Endothelial cell of umbilical vein (primary cell): ENCODE measurements at regions not wholly inside any gene's neighbourhood (a gene's known extent, or its start where the extent isn't known, plus 50 kb on each side); places are given as distances from the start of the nearest gene placed in this dataset.

Experiments
- BruUV-seq: library from RNA; stranded (reverse); fragments of 400-500 nt; replicated peaks from 2 replicates; lab custom pipeline; 2021; lab: Mats Ljungman, UMichigan
- CTCF ChIA-PET: fragments of 300-600, 350-600 bp; sonication (Branson Sonifier 250); formaldehyde crosslinking; loops from one replicate; lab custom pipeline; 2021; ENCODE audit warnings: antibody characterized with exemption, inconsistent platforms; lab: Charles Lee
- POLR2A ChIA-PET: fragments of 300-600, 350-600 bp; sonication (Branson Sonifier 250); formaldehyde crosslinking; loops from one replicate; lab custom pipeline; 2021; ENCODE audit warnings: antibody characterized with exemption, inconsistent platforms; lab: Charles Lee
- DNase-seq: peaks from one replicate; pipeline ENCODE4 v3.0.0-alpha.2; 2011; ENCODE audit warnings: low read depth, low spot score
- FAIRE-seq: peaks from 2 replicates; lab custom pipeline; 2011; peaks lifted over from hg19 to GRCh38; lab: Jason Lieb, UNC
- H2AFZ ChIP-seq: 2 replicates; pipeline ENCODE4 v1.6.0; 2012; ENCODE audit warnings: low read depth, low read length, control low read depth, inconsistent platforms
- H3K27ac ChIP-seq: 2 replicates; pipeline ENCODE4 v1.5.1; 2011; ENCODE audit warnings: low read depth, mild to moderate bottlenecking, control low read depth, low read length, moderate library complexity; ENCODE audit not compliant: insufficient read depth
- H3K27me3 ChIP-seq, 2 experiments: 2 replicates each; pipeline versions ENCODE4 v1.6.0 to v1.6.1; 2011; ENCODE audit warnings: low read length in 2 of 2, mixed read lengths in 1 of 2; ENCODE audit not compliant: control insufficient read depth in 2 of 2, insufficient read depth in 2 of 2
- H3K36me3 ChIP-seq, 2 experiments: 2 replicates in 1 of 2; 3 replicates in 1 of 2; pipeline ENCODE4 v1.5.1; 2011; ENCODE audit warnings: low read length in 2 of 2, mild to moderate bottlenecking in 1 of 2, moderate library complexity in 1 of 2; ENCODE audit not compliant: control insufficient read depth in 2 of 2, insufficient read depth in 2 of 2; ENCODE audit errors: extremely low read depth in 1 of 2
- H3K4me1 ChIP-seq: 3 replicates; pipeline ENCODE4 v1.5.1; 2011; ENCODE audit warnings: mild to moderate bottlenecking, low read length; ENCODE audit not compliant: control insufficient read depth, insufficient read depth; ENCODE audit errors: extremely low read depth
- H3K4me2 ChIP-seq: 2 replicates; pipeline ENCODE4 v1.6.1; 2011; ENCODE audit warnings: low read length, control low read depth, mixed read lengths; ENCODE audit not compliant: insufficient read depth
- H3K4me3 ChIP-seq, 3 experiments: fragments of 200-600 bp in 1 of 3; sonication (generic), shearing (Covaris generic) in 1 of 3; replicated peaks in 1 of 3; 2 replicates each; pipeline ENCODE4 v1.5.1; 2011 to 2016; ENCODE audit warnings: control low read depth in 3 of 3, low read length in 3 of 3, mild to moderate bottlenecking in 2 of 3, inconsistent platforms in 1 of 3, low read depth in 1 of 3, moderate library complexity in 1 of 3; ENCODE audit not compliant: insufficient read depth in 1 of 3
- H3K79me2 ChIP-seq: 2 replicates; pipeline ENCODE4 v1.6.0; 2012; ENCODE audit warnings: low read length, inconsistent platforms; ENCODE audit not compliant: control insufficient read depth, insufficient read depth
- H3K9ac ChIP-seq: replicated peaks from 2 replicates; pipeline ENCODE3; 2011; ENCODE audit warnings: low read length, control low read depth; ENCODE audit not compliant: insufficient read depth; ENCODE audit errors: extremely low read depth
- H3K9me1 ChIP-seq: replicated peaks from 3 replicates; pipeline ENCODE4 v1.6.0; 2011; ENCODE audit warnings: mild to moderate bottlenecking, low read length; ENCODE audit not compliant: control insufficient read depth, insufficient read depth; ENCODE audit errors: extremely low read depth
- H3K9me3 ChIP-seq: replicated peaks from 2 replicates; pipeline ENCODE4 v1.5.1; 2012; ENCODE audit warnings: low read length, inconsistent platforms; ENCODE audit not compliant: control insufficient read depth, insufficient read depth
- H4K20me1 ChIP-seq: replicated peaks from 2 replicates; pipeline ENCODE3; 2011; ENCODE audit warnings: mild to moderate bottlenecking, low read length; ENCODE audit not compliant: control insufficient read depth, insufficient read depth; ENCODE audit errors: extremely low read depth
- CTCF ChIP-seq, 2 donors: IDR thresholded peaks; 1 replicate in 1 of 2; 2 replicates in 1 of 2; pipeline ENCODE4 v1.5.1; 2011; ENCODE audit warnings: low read length in 2 of 2, mild to moderate bottlenecking in 2 of 2, moderate library complexity in 2 of 2, control low read depth in 1 of 2, inconsistent platforms in 1 of 2, low read depth in 1 of 2; ENCODE audit not compliant: insufficient read depth in 1 of 2; ENCODE audit errors: extremely low read depth in 1 of 2
- EZH2 ChIP-seq: IDR thresholded peaks from 2 replicates; pipeline ENCODE4 v1.6.1; 2012; ENCODE audit warnings: borderline replicate concordance, low read depth, mild to moderate bottlenecking, moderate library complexity, low read length, inconsistent platforms; ENCODE audit not compliant: severe bottlenecking
- FOS ChIP-seq: IDR thresholded peaks from 2 replicates; pipeline ENCODE4 v1.6.1; 2011; ENCODE audit warnings: mild to moderate bottlenecking, low read length, moderate library complexity, borderline replicate concordance; ENCODE audit not compliant: insufficient read depth
- GATA2 ChIP-seq: IDR thresholded peaks from 2 replicates; pipeline ENCODE4 v1.7.0; 2011; ENCODE audit warnings: low read depth, mild to moderate bottlenecking, moderate library complexity, mixed read lengths, low read length; ENCODE audit not compliant: insufficient read length, insufficient read depth
- JUN ChIP-seq: IDR thresholded peaks from 2 replicates; pipeline ENCODE4 v1.6.1; 2011; ENCODE audit warnings: borderline replicate concordance, low read depth; ENCODE audit not compliant: insufficient read length, insufficient read depth
- MYC ChIP-seq: IDR thresholded peaks from one replicate; pipeline ENCODE4 v1.6.1; 2011; ENCODE audit warnings: mild to moderate bottlenecking, low read depth, low read length
- POLR2A ChIP-seq: IDR thresholded peaks from 2 replicates; pipeline ENCODE4 v1.6.1; 2012; ENCODE audit warnings: low read depth, mild to moderate bottlenecking, control low read depth, low read length
- POLR2AphosphoS5 ChIP-seq: IDR thresholded peaks from 2 replicates; pipeline ENCODE4 v1.6.1; 2012; ENCODE audit warnings: low read depth, mild to moderate bottlenecking, control low read depth, low read length, moderate library complexity; ENCODE audit not compliant: insufficient read depth
- dilution Hi-C: fragments of 300-500 bp; cut with MboI; formaldehyde crosslinking; loops from one replicate; pipeline ENCODE4 v1.15.0; 2019; ENCODE audit warnings: low sequenced_read_pairs; ENCODE audit not compliant: extremely low pct_ligation_motif_present
- intact Hi-C: fragments of 100-400 bp; cut with micrococcal nuclease; formaldehyde crosslinking; loops from one replicate; pipeline ENCODE4 v1.10.0; 2022
- TF ChIP-seq, protein P1 (sequence below): IDR thresholded peaks from 2 replicates; pipeline ENCODE4 v1.6.1; 2011; ENCODE audit not compliant: insufficient read depth, insufficient read length

- intact Hi-C loops (no loop called here), dilution Hi-C loops (no loop called here)
- Histone ChIP-seq H3K9me1 (no peaks in the 10 kb centered on the region), H3K27ac (no peak overlapping the region), H3K4me3 (no peak overlapping the region), H3K79me2 (no peaks in the 10 kb centered on the region), H3K9ac (no peak overlapping the region), H3K4me1 (no peaks in the 10 kb centered on the region), H4K20me1 (no peaks in the 10 kb centered on the region), H3K27me3 (no peaks in the 10 kb centered on the region), H3K9me3 (no peaks in the 10 kb centered on the region), H3K4me2 (no peak overlapping the region), H3K36me3 (no peaks in the 10 kb centered on the region), H2AFZ (peak overlapping the region; percentile 20)
- no peak for FAIRE-seq
- ChIA-PET POLR2A (no interaction called here), CTCF (no interaction called here)
- no peak for DNase-seq
- BruUV-seq = no TSS peak
- TF ChIP-seq EZH2 = no peak
- TF ChIP-seq POLR2AphosphoS5 = no peak
- TF ChIP-seq, protein P1, sequence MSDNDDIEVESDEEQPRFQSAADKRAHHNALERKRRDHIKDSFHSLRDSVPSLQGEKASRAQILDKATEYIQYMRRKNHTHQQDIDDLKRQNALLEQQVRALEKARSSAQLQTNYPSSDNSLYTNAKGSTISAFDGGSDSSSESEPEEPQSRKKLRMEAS = no peak
- TF ChIP-seq MYC = no peak
- no peak for TF ChIP-seq GATA2
- TF ChIP-seq CTCF (IDR thresholded peaks at IDR 0.05; ENCODE audit: extremely low read depth in 1 of 2, insufficient read depth in 1 of 2, low read depth in 1 of 2, low read length in 2 of 2) = no peak
- TF ChIP-seq JUN = no peak
- TF ChIP-seq FOS = no peak
- no peak for TF ChIP-seq POLR2A
Measured at GRCh38 chr2:145359561-145359960, 839.6 kb upstream of the ZEB2 start.
